ENCODE measurements at regions not wholly inside any gene's neighbourhood (a gene's known extent, or its start where the extent isn't known, plus 50 kb on each side); places are given as distances from the start of the nearest gene placed in this dataset.

DNA sequence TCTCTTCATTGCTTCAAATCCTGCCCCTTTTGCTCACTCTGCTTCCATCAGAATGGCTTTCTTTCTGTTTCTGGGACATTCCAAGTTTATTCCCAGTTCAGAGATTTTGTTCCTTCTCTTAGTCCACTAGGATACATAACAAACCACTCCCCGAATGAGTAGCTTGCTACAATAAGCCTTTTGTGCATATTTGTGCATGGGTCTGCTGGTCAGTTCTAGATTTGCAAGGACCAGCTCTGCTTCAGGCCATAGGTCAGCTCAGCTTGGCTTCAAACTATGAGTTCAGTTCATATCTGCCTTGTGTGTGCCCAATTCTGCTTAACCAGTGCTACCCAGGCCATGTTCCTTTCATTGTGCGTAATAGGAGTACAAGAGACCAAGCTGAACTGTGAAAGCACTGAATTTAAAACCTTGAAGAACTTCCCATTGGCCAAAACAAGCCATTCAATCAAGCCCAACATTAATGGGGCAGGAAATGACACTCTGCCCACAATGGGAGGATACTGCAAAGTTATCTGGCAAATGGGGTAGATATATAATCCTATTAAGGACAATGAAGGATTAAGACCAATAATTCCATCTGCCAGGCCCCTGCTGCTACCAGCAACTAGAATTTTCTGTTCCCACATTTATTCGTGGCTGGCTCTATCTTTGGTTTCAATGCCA lies 328.8 kb downstream of the PRELID2 start:
- ATAC-seq, result no peak
- no peak for DNase-seq

- DNase-seq (no peak), ATAC-seq (no peak)
These were observed 332.2 kb downstream of the PRELID2 start for GRCh38 chr5:145502906-145503305.

- ATAC-seq (no peak), DNase-seq (no peak)
These were observed 334.4 kb downstream of the PRELID2 start for GRCh38 chr5:145500710-145501109.

DNA sequence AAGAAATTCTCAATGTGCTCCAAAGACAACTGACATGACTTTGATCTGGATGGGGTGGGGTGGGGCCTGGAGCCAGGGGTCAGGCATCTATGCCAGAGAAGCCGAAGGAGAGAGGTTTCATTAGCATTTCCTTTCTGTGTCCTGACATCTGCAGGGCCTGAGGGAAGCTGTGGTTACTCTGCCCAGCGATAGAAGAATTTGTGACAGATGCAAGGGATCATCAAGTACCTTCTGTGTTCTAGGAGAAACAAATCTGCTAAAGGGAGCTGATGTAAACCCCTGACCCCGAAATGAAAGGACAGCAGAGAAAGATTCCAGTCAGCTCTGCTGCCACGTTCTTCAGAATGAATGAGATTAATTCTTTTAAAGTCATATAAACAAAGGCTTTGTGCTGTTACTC lies 335.7 kb downstream of the PRELID2 start:
- no peak for DNase-seq

DNA sequence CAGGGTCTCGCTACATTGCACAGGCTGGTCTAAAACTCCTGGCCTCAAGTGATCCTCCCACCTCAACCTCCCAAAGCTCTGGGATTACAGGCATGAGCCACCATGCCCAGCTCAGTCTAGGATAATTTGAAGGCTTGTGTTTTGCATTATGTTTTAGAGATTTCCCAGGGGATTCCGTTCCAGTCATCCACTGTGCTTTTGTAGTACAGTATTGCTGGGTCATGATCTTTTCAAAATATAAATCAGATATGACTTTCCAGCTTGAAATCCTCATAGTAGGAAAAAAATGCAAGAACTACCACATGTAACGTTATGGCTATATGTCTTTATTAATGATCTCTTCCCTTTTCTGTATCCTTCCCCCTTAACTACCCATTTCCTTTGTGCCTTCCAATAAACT lies 338.1 kb downstream of the PRELID2 start:
- DNase-seq (no peak), ATAC-seq (no peak)

More for the DNA sequence above, 335.7 kb downstream of the PRELID2 start:
- ATAC-seq, result no peak

- ATAC-seq, result no peak
- DNase-seq, result no peak
These were observed 339.4 kb downstream of the PRELID2 start for GRCh38 chr5:145495741-145496140.

GRCh38 chr5:145495196-145495595 lies 339.9 kb downstream of the PRELID2 start:
- DNase-seq (no peak), ATAC-seq (no peak)

DNA sequence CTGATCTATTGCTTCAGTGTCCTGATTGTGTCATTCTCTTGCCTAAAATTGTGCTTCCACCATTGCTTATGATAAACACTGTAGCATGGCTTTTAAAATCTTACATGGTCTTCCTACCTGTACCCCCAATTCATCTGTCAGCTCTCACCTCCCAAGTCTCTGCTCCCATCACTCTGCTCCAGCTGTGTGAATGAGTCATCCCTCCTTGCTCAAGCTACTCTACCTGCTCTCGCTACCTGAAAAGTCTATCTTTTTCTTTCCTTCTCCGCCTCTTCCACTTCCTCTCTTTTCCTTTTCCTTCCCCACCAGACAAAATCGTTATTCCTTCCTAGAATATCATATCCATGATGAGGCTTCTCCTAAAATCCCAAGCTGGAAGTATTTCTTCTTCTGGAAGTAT lies 341.7 kb downstream of the PRELID2 start:
- ATAC-seq (no peak), DNase-seq (no peak)

DNA sequence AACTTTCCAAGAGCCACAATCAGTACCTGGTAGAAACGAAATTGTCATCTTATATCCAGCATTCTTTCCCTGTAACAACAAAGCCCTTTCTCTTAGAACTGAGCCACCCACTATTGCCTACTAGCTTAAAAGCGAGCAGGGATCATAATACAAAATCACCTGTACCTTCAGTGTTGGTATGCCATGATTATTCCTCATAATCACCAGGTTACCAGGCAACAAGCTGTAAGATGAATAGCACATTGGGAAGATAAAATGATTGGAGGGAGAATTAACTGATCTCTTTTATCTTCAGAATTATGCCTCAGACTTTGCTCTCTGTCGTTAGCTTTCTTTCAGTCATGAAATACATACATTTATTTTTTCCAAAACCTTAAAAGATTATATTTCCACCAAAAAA lies 345.6 kb downstream of the PRELID2 start:
- DNase-seq, result no peak
- no peak for ATAC-seq

DNA sequence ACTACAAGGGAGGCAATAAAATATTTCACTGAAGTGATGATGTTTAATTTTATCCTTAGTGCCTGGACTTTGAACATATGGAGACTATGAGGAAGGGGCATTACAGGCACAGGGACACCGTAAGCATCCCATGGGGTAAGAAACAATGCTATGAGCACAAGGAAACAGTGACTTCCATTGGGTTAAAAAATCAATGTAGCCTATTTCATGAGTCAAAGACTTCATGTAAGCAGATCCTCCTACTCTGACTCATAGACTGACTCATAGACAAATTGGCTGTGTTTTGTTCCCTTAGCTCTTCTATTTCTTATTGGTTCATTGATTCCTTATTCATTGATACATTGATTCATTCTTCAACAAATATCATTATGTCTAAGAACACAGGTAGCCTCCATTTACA lies 351.0 kb downstream of the PRELID2 start:
- ATAC-seq, result no peak
- DNase-seq, result no peak

DNA sequence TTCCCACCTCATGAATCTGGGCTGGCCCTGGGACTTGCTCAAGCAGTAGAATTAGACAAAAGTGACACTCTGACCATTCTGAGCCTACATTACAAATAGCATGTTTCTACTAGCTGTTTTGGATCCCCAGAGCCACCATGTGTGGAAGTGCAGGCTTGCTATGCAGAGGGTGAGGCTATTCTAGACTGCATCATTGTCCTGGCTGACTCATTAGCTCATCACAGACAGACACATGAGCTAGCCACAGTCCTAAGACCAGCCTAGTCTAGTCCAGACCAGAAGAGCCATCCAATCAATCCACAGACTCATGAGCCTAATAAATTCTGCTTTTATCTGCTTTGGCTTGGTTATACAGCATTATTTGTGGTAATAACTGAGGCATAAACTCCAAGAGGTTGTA lies 351.9 kb downstream of the PRELID2 start:
- no peak for DNase-seq
- ATAC-seq, result no peak

DNA sequence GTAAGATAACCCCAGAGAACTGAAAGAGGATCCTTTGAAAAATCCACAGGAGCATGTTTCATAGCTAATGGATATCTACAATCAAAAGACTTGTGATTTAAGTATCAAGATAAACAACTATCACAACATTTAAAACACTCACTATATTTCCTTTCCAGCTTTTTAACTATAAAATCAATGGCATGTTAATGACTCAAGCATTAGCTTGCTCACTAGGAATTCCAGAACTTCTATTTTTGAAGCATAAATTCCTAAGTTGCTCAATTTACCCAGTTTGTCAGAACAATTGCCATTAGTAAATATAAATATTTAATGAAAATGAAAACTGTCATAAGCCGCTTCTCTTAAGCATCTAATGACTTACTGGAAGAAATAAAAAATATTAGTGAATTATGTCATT lies 355.3 kb downstream of the PRELID2 start:
- DNase-seq (no peak), ATAC-seq (no peak)

GRCh38 chr5:145479271-145479670 lies 355.9 kb downstream of the PRELID2 start:
- DNase-seq (no peak), ATAC-seq (no peak)

DNA sequence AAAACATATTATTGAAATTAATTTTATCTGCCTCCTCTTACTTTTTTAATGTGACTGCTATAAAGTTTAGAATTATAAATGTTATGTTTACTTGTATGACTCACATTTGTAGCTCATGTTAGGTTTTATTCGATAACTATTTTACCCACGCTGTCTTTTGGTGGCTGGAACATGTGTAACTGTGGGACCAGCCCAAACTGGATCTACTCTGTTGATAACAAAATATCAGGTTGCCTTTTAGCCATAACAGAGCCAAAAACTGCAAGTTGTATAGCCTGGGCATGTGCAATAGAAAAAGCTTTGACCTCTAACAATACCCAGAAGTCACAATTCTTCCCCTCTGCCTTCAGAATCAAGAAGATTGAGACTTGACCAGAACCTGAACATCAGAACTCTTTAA lies 356.5 kb downstream of the PRELID2 start:
- no peak for ATAC-seq

DNA sequence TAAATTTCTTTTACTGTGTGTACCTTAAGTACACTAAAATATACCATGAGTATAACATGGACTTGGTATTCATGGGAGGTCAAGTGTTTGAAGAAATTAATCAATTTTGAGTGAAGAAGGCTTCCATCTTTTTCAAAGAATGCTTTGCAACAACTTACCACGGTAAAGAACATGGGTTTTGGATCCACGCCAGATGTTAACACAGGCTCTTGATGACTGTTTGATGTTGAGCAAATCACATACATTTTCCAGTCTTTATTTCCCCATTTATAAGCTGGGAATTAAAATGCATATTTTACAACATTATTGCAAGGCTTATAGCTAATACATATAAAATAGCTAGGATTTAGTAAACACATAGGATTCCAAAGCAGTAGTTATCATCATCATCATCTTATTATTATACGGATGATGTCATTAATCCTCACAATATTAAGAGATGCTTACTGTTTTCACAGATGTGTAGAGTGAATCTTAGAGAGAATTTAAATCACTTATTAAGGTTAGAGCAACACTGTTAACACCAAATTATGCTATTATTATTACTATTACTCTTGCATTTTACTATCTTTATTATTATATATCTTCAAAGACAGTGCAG lies 362.0 kb downstream of the PRELID2 start:
- DNase-seq (no peak), ATAC-seq (no peak)

More for the DNA sequence above, 356.5 kb downstream of the PRELID2 start:
- DNase-seq, result no peak

- no peak for DNase-seq
- no peak for ATAC-seq
These were observed 363.1 kb downstream of the PRELID2 start for GRCh38 chr5:145471831-145472612.

DNA sequence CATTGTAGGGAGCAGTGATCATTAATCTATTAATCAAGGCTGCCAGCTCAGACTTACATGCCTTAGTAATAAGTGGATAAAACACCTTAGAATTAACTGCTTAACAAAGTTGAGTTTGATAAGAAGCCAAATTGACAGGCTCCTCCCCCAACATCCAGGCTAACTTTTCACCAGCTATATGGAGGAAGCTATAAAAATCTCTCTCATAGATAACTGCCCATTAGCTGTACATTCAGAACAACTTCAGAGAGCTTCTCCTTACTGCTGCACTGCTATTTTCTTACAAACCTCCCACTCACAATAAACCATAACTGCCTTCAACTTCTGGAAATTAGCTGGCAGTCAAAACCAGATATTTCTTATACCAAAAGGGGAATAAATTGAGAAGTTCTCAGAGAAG lies 364.1 kb downstream of the PRELID2 start:
- ATAC-seq, result no peak

GRCh38 chr5:145470396-145470979 lies 364.7 kb downstream of the PRELID2 start:
- DNase-seq (no peak), ATAC-seq (no peak)

More for the DNA sequence above, 364.1 kb downstream of the PRELID2 start:
- DNase-seq, result no peak

DNA sequence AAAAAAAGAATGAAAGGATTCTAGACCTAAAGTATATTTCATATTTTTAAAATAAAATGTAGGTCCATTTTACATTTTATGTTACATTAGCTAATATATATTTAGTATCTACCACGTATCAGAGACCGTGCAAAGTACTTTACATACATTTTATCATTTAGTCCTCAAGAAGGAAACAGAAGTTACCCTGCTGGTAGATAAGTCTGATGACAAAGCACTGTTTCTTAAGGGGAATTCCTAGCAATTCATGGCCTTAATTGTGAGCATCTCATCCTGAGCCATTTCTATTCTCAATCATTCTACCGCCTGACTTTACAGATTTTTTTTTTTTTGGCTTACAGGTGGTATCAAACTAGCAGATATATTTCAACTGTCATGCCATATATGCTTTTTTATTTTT lies 367.7 kb downstream of the PRELID2 start:
- no peak for ATAC-seq
- no peak for DNase-seq

DNA sequence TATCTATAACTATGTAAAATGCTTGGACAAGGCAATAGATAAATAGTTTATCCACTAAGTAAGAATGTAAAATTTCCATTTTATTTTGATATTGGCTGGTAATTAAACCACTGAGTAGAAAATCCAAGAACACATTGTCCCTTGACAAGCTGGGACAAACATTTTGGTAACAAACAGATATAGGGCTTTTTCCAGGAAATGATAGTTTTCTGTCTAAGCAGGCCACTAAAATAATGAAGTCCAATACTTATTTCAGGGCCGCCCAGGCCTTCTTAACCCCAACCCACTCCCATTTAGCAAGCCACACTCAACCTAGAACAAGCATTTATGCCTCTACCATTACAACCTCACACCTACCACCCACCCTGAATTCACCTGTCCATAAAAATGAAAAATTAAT lies 368.6 kb downstream of the PRELID2 start:
- no peak for ATAC-seq
- no peak for DNase-seq

GRCh38 chr5:145465474-145466263 lies 369.5 kb downstream of the PRELID2 start:
- no peak for DNase-seq

GRCh38 chr5:145464171-145464570 lies 371.0 kb downstream of the PRELID2 start:
- DNase-seq, result no peak
- no peak for ATAC-seq

More at GRCh38 chr5:145465474-145466263, 369.5 kb downstream of the PRELID2 start:
- no peak for ATAC-seq

All from stimulated activated naive CD8-positive, alpha-beta T cell treated with anti-CD3 and anti-CD28 coated beads, Interleukin-15, Interleukin-2, amounts not matched to agents 100 U/mL and 50 U/mL, for 24 hours (primary cell).